Rectal smooth muscle tissue (tissue), 1 donor: ENCODE measurements at regions not wholly inside any gene's neighbourhood (a gene's known extent, or its start where the extent isn't known, plus 50 kb on each side); places are given as distances from the start of the nearest gene placed in this dataset.

ENCODE experiments used
- H3K27ac ChIP-seq: one replicate; pipeline ENCODE4 v1.7.0; 2013; ENCODE audit warnings: low read depth, low read length, inconsistent platforms
- H3K27me3 ChIP-seq: one replicate; pipeline ENCODE4 v1.7.0; 2013; ENCODE audit warnings: low read length; ENCODE audit not compliant: control insufficient read depth, insufficient read depth
- H3K36me3 ChIP-seq: one replicate; pipeline ENCODE4 v1.7.0; 2013; ENCODE audit warnings: low read length; ENCODE audit not compliant: control insufficient read depth, insufficient read depth
- H3K4me1 ChIP-seq: one replicate; pipeline ENCODE4 v1.7.0; 2013; ENCODE audit warnings: low read length; ENCODE audit not compliant: control insufficient read depth, insufficient read depth
- H3K4me3 ChIP-seq: one replicate; pipeline ENCODE4 v1.7.0; 2013; ENCODE audit warnings: low read length
- H3K9ac ChIP-seq: one replicate; pipeline ENCODE4 v1.7.0; 2013; ENCODE audit warnings: low read length

GRCh38 chr16:66287416-66287815 is 79.1 kb upstream of the CDH5 start:
- H3K4me1 ChIP-seq, result no peaks in the 10 kb centered on the region
- no peak overlapping the region for H3K27ac ChIP-seq
- H3K27me3 ChIP-seq, result no peaks in the 10 kb centered on the region
- no peaks in the 10 kb centered on the region for H3K36me3 ChIP-seq
- no peak overlapping the region for H3K9ac ChIP-seq
- no peak overlapping the region for H3K4me3 ChIP-seq

GRCh38 chr16:66286527-66286926 is 80.0 kb upstream of the CDH5 start:
- H3K27me3 ChIP-seq, result no peaks in the 10 kb centered on the region
- H3K4me1 ChIP-seq, result no peaks in the 10 kb centered on the region
- no peak overlapping the region for H3K27ac ChIP-seq
- no peak overlapping the region for H3K9ac ChIP-seq
- no peaks in the 10 kb centered on the region for H3K36me3 ChIP-seq
- no peak overlapping the region for H3K4me3 ChIP-seq

- no peak overlapping the region for H3K4me3 ChIP-seq
- no peak overlapping the region for H3K27ac ChIP-seq
- no peaks in the 10 kb centered on the region for H3K4me1 ChIP-seq
- H3K27me3 ChIP-seq, result no peaks in the 10 kb centered on the region
- H3K36me3 ChIP-seq, result no peaks in the 10 kb centered on the region
- no peak overlapping the region for H3K9ac ChIP-seq
Measured at GRCh38 chr16:66278604-66279262, 87.8 kb upstream of the CDH5 start.

- Histone ChIP-seq H3K36me3 (no peaks in the 10 kb centered on the region), H3K4me3 (no peak overlapping the region), H3K27me3 (no peaks in the 10 kb centered on the region), H3K4me1 (no peaks in the 10 kb centered on the region), H3K27ac (no peak overlapping the region), H3K9ac (no peak overlapping the region)
Measured at GRCh38 chr16:66278111-66278531, 88.4 kb upstream of the CDH5 start.

- Histone ChIP-seq H3K4me1 (no peaks in the 10 kb centered on the region), H3K27me3 (no peaks in the 10 kb centered on the region), H3K27ac (no peak overlapping the region), H3K4me3 (no peak overlapping the region), H3K36me3 (no peaks in the 10 kb centered on the region), H3K9ac (no peak overlapping the region)
Measured at GRCh38 chr16:66277311-66278070, 89.0 kb upstream of the CDH5 start.

- Histone ChIP-seq H3K27me3 (no peaks in the 10 kb centered on the region), H3K27ac (no peak overlapping the region), H3K4me3 (no peak overlapping the region), H3K9ac (no peak overlapping the region), H3K4me1 (no peaks in the 10 kb centered on the region), H3K36me3 (no peaks in the 10 kb centered on the region)
Measured at GRCh38 chr16:66275775-66276428, 90.6 kb upstream of the CDH5 start.

- Histone ChIP-seq H3K36me3 (no peaks in the 10 kb centered on the region), H3K27ac (no peak overlapping the region), H3K4me3 (no peak overlapping the region), H3K9ac (no peak overlapping the region), H3K4me1 (no peaks in the 10 kb centered on the region), H3K27me3 (no peaks in the 10 kb centered on the region)
Measured at GRCh38 chr16:66274335-66275110, 92.0 kb upstream of the CDH5 start.

- H3K4me1 ChIP-seq, result no peaks in the 10 kb centered on the region
Measured at GRCh38 chr16:66273644-66274334, 92.7 kb upstream of the CDH5 start.

GRCh38 chr16:66273053-66273452 is 93.4 kb upstream of the CDH5 start:
- no peak overlapping the region for H3K27ac ChIP-seq
- peaks cover 2% of the 10 kb centered on the region for H3K27me3 ChIP-seq
- no peaks in the 10 kb centered on the region for H3K36me3 ChIP-seq
- H3K9ac ChIP-seq, result no peak overlapping the region
- no peak overlapping the region for H3K4me3 ChIP-seq
- no peaks in the 10 kb centered on the region for H3K4me1 ChIP-seq

More at GRCh38 chr16:66273644-66274334, 92.7 kb upstream of the CDH5 start:
- no peak overlapping the region for H3K27ac ChIP-seq
- H3K27me3 ChIP-seq, result no peaks in the 10 kb centered on the region
- H3K9ac ChIP-seq, result no peak overlapping the region
- no peaks in the 10 kb centered on the region for H3K36me3 ChIP-seq
- H3K4me3 ChIP-seq, result no peak overlapping the region

GRCh38 chr16:66272461-66272860 is 94.0 kb upstream of the CDH5 start:
- Histone ChIP-seq H3K9ac (no peak overlapping the region), H3K36me3 (no peaks in the 10 kb centered on the region), H3K4me3 (no peak overlapping the region), H3K27ac (no peak overlapping the region), H3K27me3 (peaks cover 2% of the 10 kb centered on the region), H3K4me1 (no peaks in the 10 kb centered on the region)

GRCh38 chr16:66271074-66272060 is 95.1 kb upstream of the CDH5 start:
- Histone ChIP-seq H3K36me3 (no peaks in the 10 kb centered on the region), H3K4me1 (peaks cover 3% of the 10 kb centered on the region), H3K27me3 (peaks cover 2% of the 10 kb centered on the region), H3K9ac (no peak overlapping the region), H3K4me3 (no peak overlapping the region), H3K27ac (no peak overlapping the region)
